SU-DHL-6 (cell line): ENCODE measurements at regions not wholly inside any gene's neighbourhood (a gene's known extent, or its start where the extent isn't known, plus 50 kb on each side); places are given as distances from the start of the nearest gene placed in this dataset.

Source experiments
- H2AFZ ChIP-seq: fragments of 200-600 bp; sonication (generic); 2 replicates; pipeline ENCODE4 v1.6.1; 2014; ENCODE audit warnings: low read depth, mild to moderate bottlenecking, moderate library complexity, mixed read lengths, antibody characterized with exemption, low read length; ENCODE audit not compliant: severe bottlenecking
- H3F3A ChIP-seq: fragments of 200-600 bp; shearing (Covaris generic); 2 replicates; pipeline ENCODE4 v1.6.0; 2016; ENCODE audit warnings: antibody characterized with exemption, mild to moderate bottlenecking; ENCODE audit not compliant: insufficient read depth
- H3K27ac ChIP-seq: fragments of 200-600 bp; sonication (generic); 2 replicates; pipeline ENCODE4 v1.5.1; 2016; ENCODE audit warnings: low read depth, mild to moderate bottlenecking, low read length, moderate library complexity, mixed read lengths
- H3K27me3 ChIP-seq: fragments of 200-600 bp; sonication (generic), shearing (Covaris generic); 2 replicates; pipeline ENCODE4 v1.6.0; 2014; ENCODE audit warnings: mild to moderate bottlenecking, low read length
- H3K36me3 ChIP-seq: fragments of 200-600 bp; sonication (generic); 2 replicates; pipeline ENCODE4 v1.6.1; 2014; ENCODE audit warnings: mild to moderate bottlenecking, low read length, mixed read lengths
- H3K4me2 ChIP-seq: fragments of 300-600, 200-600 bp; shearing (Covaris generic), sonication (generic); 2 replicates; pipeline ENCODE4 v1.6.0; 2014; ENCODE audit warnings: low read length, low read depth, mild to moderate bottlenecking; ENCODE audit not compliant: poor library complexity, severe bottlenecking
- H3K4me3 ChIP-seq: fragments of 200-600 bp; sonication (generic); 2 replicates; pipeline ENCODE4 v1.5.1; 2014; ENCODE audit warnings: antibody characterized with exemption, low read length, mild to moderate bottlenecking, mixed read lengths; ENCODE audit not compliant: insufficient read depth, poor library complexity, severe bottlenecking
- H3K79me2 ChIP-seq: fragments of 200-600 bp; sonication (generic); 2 replicates; pipeline ENCODE4 v1.6.1; 2014; ENCODE audit warnings: mild to moderate bottlenecking, low read length, moderate library complexity; ENCODE audit not compliant: insufficient read depth
- H3K9ac ChIP-seq: fragments of 200-600 bp; sonication (generic); 2 replicates; pipeline ENCODE4 v1.7.0; 2014; ENCODE audit warnings: mild to moderate bottlenecking, low read length
- H3K9me2 ChIP-seq: fragments of 200-600 bp; sonication (generic); replicated peaks from 2 replicates; pipeline ENCODE4 v1.6.1; 2014; ENCODE audit warnings: low read length; ENCODE audit not compliant: insufficient read depth
- H3K9me3 ChIP-seq: fragments of 200-600 bp; sonication (generic); 2 replicates; pipeline ENCODE4 v1.6.1; 2014; ENCODE audit warnings: low read length, mixed read lengths; ENCODE audit not compliant: insufficient read depth
- H4K20me1 ChIP-seq: fragments of 200-600 bp; sonication (generic); 2 replicates; pipeline ENCODE4 v1.6.1; 2014; ENCODE audit warnings: low read depth, mild to moderate bottlenecking, antibody characterized with exemption, low read length, moderate library complexity, mixed read lengths
- EZH2phosphoT487 ChIP-seq: fragments of 200-600 bp; sonication (generic), shearing (Covaris generic); conservative IDR thresholded peaks from 2 replicates; pipeline ENCODE4 v1.6.1; 2018; ENCODE audit warnings: mild to moderate bottlenecking, antibody characterized with exemption, low read length, moderate library complexity, mixed read lengths
- TF ChIP-seq, protein P1 (sequence below): fragments of 200-600 bp; sonication (generic); IDR thresholded peaks from one replicate; pipeline ENCODE4 v1.5.1; 2017; ENCODE audit warnings: antibody characterized with exemption, mild to moderate bottlenecking, low read length, moderate library complexity; ENCODE audit not compliant: insufficient read depth, poor library complexity, severe bottlenecking

DNA sequence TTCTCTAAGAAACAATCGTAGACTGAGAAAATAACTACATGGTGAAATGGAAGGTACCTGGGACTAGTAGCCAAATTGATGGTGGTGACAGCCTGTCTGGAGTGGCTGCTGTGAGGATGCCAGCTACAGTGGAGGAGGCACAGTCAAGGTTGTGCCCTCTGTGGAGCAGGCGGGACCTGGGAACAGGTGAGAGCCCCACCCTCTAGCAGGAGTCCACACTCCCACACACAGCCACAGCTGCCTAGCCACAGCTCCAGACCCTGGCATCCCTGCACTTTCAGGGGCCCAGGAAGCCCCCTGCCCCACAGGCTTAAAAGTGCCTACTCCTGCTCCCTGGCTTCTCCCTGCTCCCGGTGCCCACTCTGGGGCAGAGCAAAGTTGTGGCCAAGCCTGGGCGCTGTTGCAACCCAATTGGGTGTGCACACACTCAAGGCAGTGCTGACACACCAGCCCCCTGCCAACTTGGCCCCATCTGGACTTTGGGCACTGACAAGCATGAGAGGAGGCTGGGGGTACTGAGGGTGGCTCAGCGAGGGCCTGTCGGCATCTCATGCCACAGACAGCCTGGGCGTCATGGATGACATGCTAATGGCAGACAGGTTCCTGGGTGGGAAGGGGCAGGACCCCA is 548.7 kb downstream of the TBC1D32 start:
- no peaks in the 10 kb centered on the region for H3K79me2 ChIP-seq
- no peak overlapping the region for H2AFZ ChIP-seq
- no peak for TF ChIP-seq EZH2phosphoT487
- TF ChIP-seq, protein P1, sequence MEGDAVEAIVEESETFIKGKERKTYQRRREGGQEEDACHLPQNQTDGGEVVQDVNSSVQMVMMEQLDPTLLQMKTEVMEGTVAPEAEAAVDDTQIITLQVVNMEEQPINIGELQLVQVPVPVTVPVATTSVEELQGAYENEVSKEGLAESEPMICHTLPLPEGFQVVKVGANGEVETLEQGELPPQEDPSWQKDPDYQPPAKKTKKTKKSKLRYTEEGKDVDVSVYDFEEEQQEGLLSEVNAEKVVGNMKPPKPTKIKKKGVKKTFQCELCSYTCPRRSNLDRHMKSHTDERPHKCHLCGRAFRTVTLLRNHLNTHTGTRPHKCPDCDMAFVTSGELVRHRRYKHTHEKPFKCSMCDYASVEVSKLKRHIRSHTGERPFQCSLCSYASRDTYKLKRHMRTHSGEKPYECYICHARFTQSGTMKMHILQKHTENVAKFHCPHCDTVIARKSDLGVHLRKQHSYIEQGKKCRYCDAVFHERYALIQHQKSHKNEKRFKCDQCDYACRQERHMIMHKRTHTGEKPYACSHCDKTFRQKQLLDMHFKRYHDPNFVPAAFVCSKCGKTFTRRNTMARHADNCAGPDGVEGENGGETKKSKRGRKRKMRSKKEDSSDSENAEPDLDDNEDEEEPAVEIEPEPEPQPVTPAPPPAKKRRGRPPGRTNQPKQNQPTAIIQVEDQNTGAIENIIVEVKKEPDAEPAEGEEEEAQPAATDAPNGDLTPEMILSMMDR, result no peak
- no peaks in the 10 kb centered on the region for H3K27me3 ChIP-seq
- H3K4me2 ChIP-seq, result no peak overlapping the region
- H4K20me1 ChIP-seq, result no peaks in the 10 kb centered on the region
- no peaks in the 10 kb centered on the region for H3K36me3 ChIP-seq
- no peaks in the 10 kb centered on the region for H3F3A ChIP-seq
- no peaks in the 10 kb centered on the region for H3K9me3 ChIP-seq
- H3K27ac ChIP-seq, result no peak overlapping the region
- H3K9me2 ChIP-seq, result no peaks in the 10 kb centered on the region
- H3K4me3 ChIP-seq, result no peak overlapping the region
- H3K9ac ChIP-seq, result no peak overlapping the region

DNA sequence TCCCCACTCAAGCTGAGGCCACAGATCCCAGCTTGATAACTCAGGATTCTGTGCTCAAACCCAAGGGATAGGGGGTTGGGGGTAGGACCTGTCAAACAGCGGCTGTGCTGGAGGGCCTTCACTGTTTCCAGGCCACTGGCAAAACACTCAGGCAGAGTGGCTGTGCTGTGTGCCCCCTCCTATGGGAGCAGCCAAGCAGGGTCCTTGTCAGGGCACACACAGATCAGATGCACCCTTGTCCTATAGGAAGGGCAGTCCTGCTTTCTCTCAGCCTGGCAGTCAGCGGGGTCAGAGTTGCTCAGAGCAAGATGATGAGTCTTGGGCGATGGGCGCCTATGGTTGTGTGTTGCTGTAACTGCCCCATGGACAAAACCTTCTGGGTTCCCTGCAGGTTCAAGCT is 554.8 kb downstream of the TBC1D32 start:
- no peak overlapping the region for H3K9ac ChIP-seq
- TF ChIP-seq EZH2phosphoT487, result no peak
- TF ChIP-seq, protein P1, result no peak
- H3K4me3 ChIP-seq, result no peak overlapping the region
- H2AFZ ChIP-seq, result no peak overlapping the region
- no peak overlapping the region for H3K27ac ChIP-seq
- no peaks in the 10 kb centered on the region for H3K9me2 ChIP-seq
- no peaks in the 10 kb centered on the region for H3K27me3 ChIP-seq
- H3K4me2 ChIP-seq, result no peak overlapping the region
- H4K20me1 ChIP-seq, result no peaks in the 10 kb centered on the region
- H3K36me3 ChIP-seq, result no peaks in the 10 kb centered on the region
- H3K79me2 ChIP-seq, result no peaks in the 10 kb centered on the region
- no peaks in the 10 kb centered on the region for H3K9me3 ChIP-seq
- no peaks in the 10 kb centered on the region for H3F3A ChIP-seq

DNA sequence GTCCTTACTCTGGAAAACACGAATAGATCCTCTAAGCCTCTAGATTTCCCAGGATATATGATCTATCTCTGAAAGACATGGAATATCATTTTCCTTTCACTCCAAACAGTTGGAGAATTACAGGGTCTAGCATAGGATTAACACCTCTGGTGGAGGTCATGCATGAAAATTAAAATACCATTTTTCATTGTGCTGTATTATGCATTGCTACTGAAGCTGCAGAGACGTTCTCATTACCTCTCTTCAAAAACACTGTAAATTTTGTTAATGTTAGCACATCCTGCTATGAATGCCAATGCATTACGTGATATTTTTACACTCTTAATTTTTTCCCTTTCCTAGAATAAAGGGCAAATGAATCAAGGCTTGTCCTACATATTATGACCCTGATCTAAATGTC is 558.6 kb downstream of the TBC1D32 start:
- Histone ChIP-seq H3K27ac (no peak overlapping the region), H3K36me3 (no peaks in the 10 kb centered on the region), H2AFZ (no peak overlapping the region), H3K9ac (no peak overlapping the region), H3K4me3 (no peak overlapping the region), H3K4me2 (no peak overlapping the region), H4K20me1 (no peaks in the 10 kb centered on the region), H3K79me2 (no peaks in the 10 kb centered on the region), H3K9me2 (no peaks in the 10 kb centered on the region), H3K27me3 (no peaks in the 10 kb centered on the region), H3F3A (no peaks in the 10 kb centered on the region), H3K9me3 (no peaks in the 10 kb centered on the region)
- no peak for TF ChIP-seq EZH2phosphoT487
- TF ChIP-seq, protein P1, result no peak
